ENCODE measurements at regions not wholly inside any gene's neighbourhood (a gene's known extent, or its start where the extent isn't known, plus 50 kb on each side); places are given as distances from the start of the nearest gene placed in this dataset.
A peak's percentile ranks its signal among the peaks of the same experiment; 100 is the strongest.

DNA sequence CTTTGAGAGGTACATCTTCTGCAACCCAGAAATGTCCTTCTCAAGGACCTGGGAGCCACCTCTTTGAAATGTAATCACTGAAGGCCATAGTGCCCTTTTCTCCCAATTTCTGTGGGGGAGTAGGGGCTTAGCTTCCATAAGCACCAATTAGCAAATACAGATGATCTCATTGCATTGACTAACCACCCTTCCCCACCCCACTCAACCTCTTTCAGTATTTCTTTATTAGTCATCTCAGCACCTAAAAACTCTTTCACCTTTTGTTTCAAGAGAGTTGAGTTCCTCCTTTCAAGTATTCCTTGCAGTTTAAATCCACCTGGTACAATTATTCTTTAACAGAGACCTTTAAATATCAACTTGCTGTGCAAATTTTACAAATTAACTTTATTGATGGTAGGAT, 1011.8 kb upstream of the CDH2 start:
- DNase-seq (ENCODE audit: low spot score): no peak
- H3K27ac ChIP-seq: no peak overlapping the region
- TF ChIP-seq CTCF (IDR thresholded peaks at IDR 0.05): no peak
- no peak overlapping the region for H3K4me3 ChIP-seq

- TF ChIP-seq CTCF (IDR thresholded peaks at IDR 0.05): no peak
Observed at GRCh38 chr18:29185801-29186200, 1008.9 kb upstream of the CDH2 start.

GRCh38 chr18:29184654-29185053, 1007.7 kb upstream of the CDH2 start:
- Histone ChIP-seq H3K4me3 (no peak overlapping the region), H3K27ac (no peak overlapping the region)
- DNase-seq (ENCODE audit: low spot score): no peak
- TF ChIP-seq CTCF (IDR thresholded peaks at IDR 0.05): no peak

More at GRCh38 chr18:29185801-29186200, 1008.9 kb upstream of the CDH2 start:
- DNase-seq (ENCODE audit: low spot score): no peak
- Histone ChIP-seq H3K4me3 (no peak overlapping the region), H3K27ac (no peak overlapping the region)

DNA sequence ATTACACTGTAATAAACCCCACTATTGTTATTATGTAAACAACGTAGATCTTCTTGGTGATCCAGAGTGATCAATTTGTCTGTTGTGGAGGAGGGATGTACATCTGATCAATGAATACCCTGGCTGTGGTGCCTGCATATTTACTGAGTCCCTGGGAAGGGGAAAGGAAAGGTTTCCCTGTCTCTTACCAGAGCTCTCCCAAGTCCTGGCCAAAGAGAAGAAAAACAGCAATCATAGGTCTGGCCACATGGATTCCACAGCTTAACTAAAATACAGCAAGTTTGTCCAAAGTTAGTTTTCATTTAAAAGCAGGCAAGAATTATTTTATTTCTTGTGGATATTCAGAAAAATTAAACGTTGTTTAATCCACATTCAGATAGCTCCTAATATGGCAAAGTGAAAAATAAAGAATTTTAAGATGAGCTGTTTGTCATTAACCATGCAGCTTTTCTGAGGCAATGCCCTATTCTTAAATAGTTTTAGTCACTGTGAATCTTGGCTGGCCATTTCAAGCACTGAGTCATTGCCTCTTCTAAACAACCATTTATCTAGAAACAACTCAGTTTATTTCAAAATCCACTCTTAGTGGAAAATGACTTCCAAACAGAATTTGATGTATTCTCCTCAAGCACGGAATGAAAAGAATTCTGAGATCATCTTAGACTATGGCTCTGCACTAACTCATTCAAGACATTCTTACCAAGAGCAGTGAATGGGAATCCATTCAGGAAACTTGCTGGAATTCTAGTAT, 1004.4 kb upstream of the CDH2 start:
- TF ChIP-seq CTCF (IDR thresholded peaks at IDR 0.05): no peak
- no peak for DNase-seq (ENCODE audit: low spot score)
- Histone ChIP-seq H3K4me3 (peak overlapping the region; percentile 18), H3K27ac (peak overlapping the region; percentile 65 to 87)

GRCh38 chr18:29176681-29177080, 999.8 kb upstream of the CDH2 start:
- Histone ChIP-seq H3K4me3 (no peak overlapping the region), H3K27ac (no peak overlapping the region)
- DNase-seq (ENCODE audit: low spot score): no peak
- no peak for TF ChIP-seq CTCF (IDR thresholded peaks at IDR 0.05)

- DNase-seq (ENCODE audit: low spot score): no peak
- H3K4me3 ChIP-seq: no peak overlapping the region
- no peak for TF ChIP-seq CTCF (IDR thresholded peaks at IDR 0.05)
- H3K27ac ChIP-seq: no peak overlapping the region
Observed at GRCh38 chr18:29174891-29175290, 998.0 kb upstream of the CDH2 start.

DNA sequence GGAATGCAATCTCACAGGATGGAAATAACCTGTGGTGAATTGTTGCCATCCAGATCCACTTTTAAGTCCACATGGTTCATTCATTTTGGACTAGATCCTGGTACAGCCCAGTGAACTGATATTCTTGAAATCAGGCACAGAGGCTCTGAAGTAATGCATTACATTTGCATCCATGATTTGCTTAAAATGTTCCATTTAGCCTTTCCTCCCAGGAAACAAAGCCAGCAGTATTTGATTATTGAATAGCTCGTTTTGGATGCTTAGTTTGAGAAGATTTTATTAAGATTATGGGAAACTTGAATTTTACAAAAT, 995.8 kb upstream of the CDH2 start:
- DNase-seq (ENCODE audit: low spot score): no peak
- Histone ChIP-seq H3K4me3 (no peak overlapping the region), H3K27ac (no peak overlapping the region)
- TF ChIP-seq CTCF (IDR thresholded peaks at IDR 0.05): no peak
